ENCODE measurements at regions not wholly inside any gene's neighbourhood (a gene's known extent, or its start where the extent isn't known, plus 50 kb on each side); places are given as distances from the start of the nearest gene placed in this dataset.

- TF ChIP-seq ZNF175 (tag by site-specific recombination; IDR thresholded peaks at IDR 0.05) (no peak), PRDM1 (tag by site-specific recombination; IDR thresholded peaks at IDR 0.05) (no peak), CTCF (tag by site-specific recombination; IDR thresholded peaks at IDR 0.05) (no peak), MZF1 (tag by site-specific recombination; IDR thresholded peaks at IDR 0.05; ENCODE audit: borderline replicate concordance) (no peak), MEIS1 (CRISPR knock-in tag; IDR thresholded peaks at IDR 0.05; ENCODE audit: borderline replicate concordance) (no peak), KLF16 (tag by site-specific recombination; IDR thresholded peaks at IDR 0.05) (no peak), HOXA7 (CRISPR knock-in tag; IDR thresholded peaks at IDR 0.05; ENCODE audit: borderline replicate concordance) (no peak), ZNF449 (tag by site-specific recombination; IDR thresholded peaks at IDR 0.05) (no peak), GFI1B (tag by site-specific recombination; IDR thresholded peaks at IDR 0.05) (no peak), ZNF24 (tag by site-specific recombination; IDR thresholded peaks at IDR 0.05) (no peak), ZNF274 (IDR thresholded peaks at IDR 0.05; ENCODE audit: low read length) (no peak), ZNF274 (tag by site-specific recombination; IDR thresholded peaks at IDR 0.05; ENCODE audit: borderline replicate concordance) (no peak), ZSCAN5A (tag by site-specific recombination; IDR thresholded peaks at IDR 0.05) (no peak)
Measured at GRCh38 chr2:176885001-176885643, 327.5 kb upstream of the HNRNPA3 start.
